Heart left ventricle (tissue), 16 donors: ENCODE measurements at regions not wholly inside any gene's neighbourhood (a gene's known extent, or its start where the extent isn't known, plus 50 kb on each side); places are given as distances from the start of the nearest gene placed in this dataset.

Source experiments
- ATAC-seq, 4 donors: fragments of 200-7000 bp; cut with Tn5 transposase; one replicate each; pipeline ENCODE4 v1.9.1; 2020 to 2022; ENCODE audit warnings: moderate library complexity in 4 of 4, mild to moderate bottlenecking in 3 of 4, moderate number of reproducible peaks in 1 of 4
- DNase-seq, 5 donors: peaks; one replicate each; pipeline ENCODE4 v3.0.0-alpha.2; 2020
- H3K27ac ChIP-seq, 12 donors: fragments of 200-600 bp; sonication (generic) in 4 of 12; one replicate each; pipeline versions ENCODE4 v1.5.0 to v1.8.0; 2016 to 2022; ENCODE audit warnings: mild to moderate bottlenecking in 2 of 12
- H3K27me3 ChIP-seq, 9 donors: fragments of 200-600 bp; sonication (generic) in 2 of 9; one replicate each; pipeline versions ENCODE4 v1.5.1 to v1.8.0; 2016 to 2022; ENCODE audit warnings: mild to moderate bottlenecking in 3 of 9
- H3K36me3 ChIP-seq, 9 donors: fragments of 200-600 bp; sonication (generic) in 2 of 9; one replicate each; pipeline versions ENCODE4 v1.5.0 to v1.8.0; 2018 to 2022; ENCODE audit warnings: mild to moderate bottlenecking in 2 of 9
- H3K4me1 ChIP-seq, 12 donors: fragments of 200-600 bp; sonication (generic) in 4 of 12; one replicate each; pipeline versions ENCODE4 v1.5.0 to v1.8.0; 2016 to 2022; ENCODE audit warnings: mild to moderate bottlenecking in 3 of 12
- H3K4me3 ChIP-seq, 12 donors: fragments of 200-600 bp; sonication (generic) in 4 of 12; one replicate each; pipeline versions ENCODE4 v1.5.0 to v1.8.0; 2017 to 2022; ENCODE audit warnings: mild to moderate bottlenecking in 9 of 12, moderate library complexity in 4 of 12
- H3K9me3 ChIP-seq, 12 donors: fragments of 200-600 bp; sonication (generic) in 4 of 12; one replicate each; pipeline versions ENCODE4 v1.5.0 to v1.8.0; 2016 to 2022; ENCODE audit warnings: mild to moderate bottlenecking in 1 of 12
- POLR2A ChIP-seq, 2 donors: fragments of 450-650 bp; IDR thresholded peaks; one replicate each; pipeline ENCODE4 v1.6.1; 2017; ENCODE audit warnings: antibody characterized with exemption in 2 of 2, mild to moderate bottlenecking in 2 of 2, moderate library complexity in 2 of 2
- WGBS, 4 donors: extraction: QIAGEN DNeasy Blood & Tissue Kit in 2 of 4; methylation state at CpG; one replicate each; pipeline versions ENCODE4 v1.1.5 to v1.1.7; 2013 to 2018; 5-methylcytosine and 5-hydroxymethylcytosine counted together
- intact Hi-C, 10 donors: fragments of 100-400 bp; cut with DNase I; formaldehyde crosslinking; loops; one replicate each; pipeline versions ENCODE4 v1.11.1 to v1.14.2; 2022
- TF ChIP-seq, protein P1 (sequence below), 12 donors: fragments of 200-600 bp; sonication (generic) in 4 of 12; IDR thresholded peaks; one replicate each; pipeline versions ENCODE4 v1.5.0 to v1.8.0; 2018 to 2022; ENCODE audit warnings: antibody characterized with exemption in 12 of 12, mild to moderate bottlenecking in 5 of 12
- donor health status: ischemic (EF 13 %, LVEDD 7.1; RV severe dilation, severe dysfunction).
- donor health status: healthy with polysubstance abuse.
- donor health status: DM: no; HTN: yes; CAD: no.
- donor health status: DM: no; HTN: no; CAD: no.
- donor health status: ischemic (EF 25% LVEDD 6.9; RV normal size, moderate dysfunction).
- donor health status: ischemic (EF 25% LVEDD 5.7; RV mildly dilated, moderate dysfunction).
- donor health status: healthy.
- donor health status: DM: yes; HTN: yes; CAD: no.
- donor health status: ischemic (EF 35%, LVEDD 5.7; RV mildly dilated, moderate dysfunction).
- donor health status: nonischemic (EF 11% LVEDD 7.7; RV severe dilation, severe dysfunction).
- donor health status: DM: yes; HTN: yes; CAD: no.
- donor health status: PGD.
- donor health status: ischemic (EF 29% LVEDD 5.4; RV normal size, mild dysfunction).
- donor health status: nonischemic (EF 23%, LVEDD 6.1; RV moderate dilation, normal function).

DNA sequence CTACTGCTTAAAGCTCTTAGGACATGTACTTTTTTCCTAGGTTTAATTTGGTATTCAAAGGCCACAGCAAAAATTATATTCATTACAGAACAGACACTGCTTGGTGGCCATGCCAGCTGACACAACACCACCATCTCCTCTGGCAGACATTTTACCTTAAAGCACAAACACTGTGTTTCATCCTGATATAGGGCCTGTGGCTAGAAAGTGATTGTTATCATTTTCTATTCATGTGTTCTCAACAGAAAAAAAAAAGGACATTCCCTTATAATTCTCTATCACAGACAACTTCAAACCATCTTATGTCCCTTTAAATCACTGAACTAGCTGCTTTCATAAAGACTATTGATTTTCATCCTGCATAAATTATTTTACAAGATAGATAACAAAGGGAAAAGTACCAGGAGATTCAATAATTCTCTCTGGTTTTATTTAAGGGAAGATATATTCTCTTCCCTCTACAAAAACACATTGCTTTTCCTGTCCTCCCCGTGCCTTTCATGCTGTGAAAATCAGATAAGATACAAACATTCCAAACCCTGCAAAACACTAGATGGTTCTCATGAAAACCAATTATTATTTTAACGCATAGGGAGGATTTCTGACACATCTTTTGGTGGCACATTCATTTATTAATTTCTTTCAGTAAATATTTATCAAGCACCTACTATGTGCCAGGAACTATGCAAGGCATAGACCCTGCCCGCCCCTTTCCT lies 139.3 kb upstream of the TMCC3 start:
- Histone ChIP-seq H3K36me3 (no peaks in the 10 kb centered on the region), H3K27me3 (peaks cover 0 to 4% (median 0%) of the 10 kb centered on the region in 9 donors), H3K9me3 (no peaks in the 10 kb centered on the region), H3K4me1 (peaks cover 0 to 11% (median 0%) of the 10 kb centered on the region in 12 donors), H3K4me3 (no peak overlapping the region), H3K27ac (no peak overlapping the region)
- intact Hi-C loops, result no loop called here
- no peak for TF ChIP-seq POLR2A (IDR thresholded peaks at IDR 0.05)
- TF ChIP-seq, protein P1, sequence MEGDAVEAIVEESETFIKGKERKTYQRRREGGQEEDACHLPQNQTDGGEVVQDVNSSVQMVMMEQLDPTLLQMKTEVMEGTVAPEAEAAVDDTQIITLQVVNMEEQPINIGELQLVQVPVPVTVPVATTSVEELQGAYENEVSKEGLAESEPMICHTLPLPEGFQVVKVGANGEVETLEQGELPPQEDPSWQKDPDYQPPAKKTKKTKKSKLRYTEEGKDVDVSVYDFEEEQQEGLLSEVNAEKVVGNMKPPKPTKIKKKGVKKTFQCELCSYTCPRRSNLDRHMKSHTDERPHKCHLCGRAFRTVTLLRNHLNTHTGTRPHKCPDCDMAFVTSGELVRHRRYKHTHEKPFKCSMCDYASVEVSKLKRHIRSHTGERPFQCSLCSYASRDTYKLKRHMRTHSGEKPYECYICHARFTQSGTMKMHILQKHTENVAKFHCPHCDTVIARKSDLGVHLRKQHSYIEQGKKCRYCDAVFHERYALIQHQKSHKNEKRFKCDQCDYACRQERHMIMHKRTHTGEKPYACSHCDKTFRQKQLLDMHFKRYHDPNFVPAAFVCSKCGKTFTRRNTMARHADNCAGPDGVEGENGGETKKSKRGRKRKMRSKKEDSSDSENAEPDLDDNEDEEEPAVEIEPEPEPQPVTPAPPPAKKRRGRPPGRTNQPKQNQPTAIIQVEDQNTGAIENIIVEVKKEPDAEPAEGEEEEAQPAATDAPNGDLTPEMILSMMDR (IDR thresholded peaks at IDR 0.05), result no peak
- ATAC-seq (no peak), DNase-seq (no peak)
- 58 to 68% (median 60%) methylated on average over 3 of the region's 3 CpGs for WGBS, 4 donors

DNA sequence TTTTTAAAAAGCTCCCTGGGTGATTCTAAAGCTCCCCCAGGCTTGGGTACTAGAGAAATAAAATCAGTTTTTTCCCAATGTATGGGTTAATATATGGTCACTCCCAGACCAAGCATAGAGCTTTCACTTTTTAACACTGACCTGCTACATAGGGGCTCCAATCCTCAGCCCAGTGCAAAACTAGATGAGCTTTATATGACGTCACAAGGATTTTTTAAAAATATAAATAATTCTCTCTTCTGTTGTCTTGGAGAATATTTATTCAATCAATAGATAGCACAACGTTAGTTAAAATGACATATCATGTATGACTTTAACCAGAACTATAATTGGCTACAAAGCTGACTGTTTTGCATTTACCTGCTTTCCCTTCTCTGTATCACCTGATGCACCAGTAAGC lies 137.9 kb upstream of the TMCC3 start:
- no peaks in the 10 kb centered on the region for H3K9me3 ChIP-seq
- DNase-seq (no peak), ATAC-seq (no peak)
- 71 to 79% (median 73%) methylated on average over 2 of the region's 2 CpGs for WGBS, 4 donors
- H3K4me3 ChIP-seq, result no peak overlapping the region
- TF ChIP-seq, protein P1 (IDR thresholded peaks at IDR 0.05), result no peak
- no peak for TF ChIP-seq POLR2A (IDR thresholded peaks at IDR 0.05)
- H3K27me3 ChIP-seq, result peaks cover 0 to 4% (median 0%) of the 10 kb centered on the region in 9 donors
- intact Hi-C loops, result no loop called here
- peaks cover 0 to 11% (median 0%) of the 10 kb centered on the region in 12 donors for H3K4me1 ChIP-seq
- H3K27ac ChIP-seq, result no peak overlapping the region
- no peaks in the 10 kb centered on the region for H3K36me3 ChIP-seq

DNA sequence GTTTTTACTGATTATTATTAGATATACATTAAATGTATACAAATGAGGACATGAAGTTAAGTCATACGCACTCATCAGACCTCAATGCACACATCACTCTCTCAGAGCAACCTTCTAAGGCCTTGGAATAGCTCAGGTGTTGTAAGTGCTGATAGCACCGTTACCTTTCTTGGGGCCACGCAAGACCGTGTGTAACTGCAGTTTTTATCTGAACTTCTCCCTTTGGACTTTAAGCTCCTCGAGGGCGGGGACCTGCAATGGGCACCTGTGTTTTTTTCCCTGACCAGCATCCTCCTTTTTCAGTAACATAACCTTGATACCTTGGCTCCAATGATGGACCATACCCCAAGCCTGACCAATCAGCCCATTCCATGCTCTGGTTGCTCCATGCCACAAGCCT lies 136.5 kb upstream of the TMCC3 start:
- H3K27me3 ChIP-seq, result peaks cover 0 to 4% (median 0%) of the 10 kb centered on the region in 9 donors
- 91 to 93% (median 92%) methylated on average over 6 of the region's 6 CpGs for WGBS, 4 donors
- TF ChIP-seq, protein P1 (IDR thresholded peaks at IDR 0.05), result no peak
- TF ChIP-seq POLR2A (IDR thresholded peaks at IDR 0.05), result no peak
- ATAC-seq, result no peak
- DNase-seq, result no peak
- H3K4me1 ChIP-seq, result no peaks in the 10 kb centered on the region
- H3K36me3 ChIP-seq, result no peaks in the 10 kb centered on the region
- intact Hi-C loops, result no loop called here
- H3K27ac ChIP-seq, result no peak overlapping the region
- H3K9me3 ChIP-seq, result no peaks in the 10 kb centered on the region
- H3K4me3 ChIP-seq, result no peak overlapping the region

DNA sequence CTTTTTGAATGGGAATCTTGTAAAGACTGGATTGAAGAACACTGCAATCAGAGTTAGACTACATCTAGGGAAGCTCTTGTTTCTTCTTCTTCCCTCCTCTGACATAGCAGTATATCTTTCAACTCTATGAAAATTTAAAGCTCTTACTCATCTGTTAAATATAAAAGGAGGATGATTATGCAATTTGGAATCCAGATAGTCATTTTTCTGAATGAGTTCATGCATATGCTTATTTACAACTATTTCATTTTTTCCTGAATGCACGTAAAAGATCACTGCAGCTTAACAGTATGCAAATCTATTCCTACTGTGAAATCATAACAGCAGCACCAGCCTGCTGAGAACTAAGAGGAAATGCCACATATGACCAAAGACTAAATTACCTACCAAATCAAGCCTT lies 133.5 kb upstream of the TMCC3 start:
- 51 to 64% (median 57%) methylated on average over 1 of the region's 1 CpG for WGBS, 4 donors
- no peak for ATAC-seq
- intact Hi-C loops, result no loop called here
- Histone ChIP-seq H3K36me3 (no peaks in the 10 kb centered on the region), H3K27ac (no peak overlapping the region), H3K4me1 (no peaks in the 10 kb centered on the region), H3K9me3 (no peaks in the 10 kb centered on the region), H3K4me3 (no peak overlapping the region), H3K27me3 (peaks cover 0 to 4% (median 0%) of the 10 kb centered on the region in 9 donors)
- no peak for DNase-seq
- TF ChIP-seq POLR2A (IDR thresholded peaks at IDR 0.05), result no peak
- TF ChIP-seq, protein P1 (IDR thresholded peaks at IDR 0.05), result no peak
